ENCODE measurements at regions not wholly inside any gene's neighbourhood (a gene's known extent, or its start where the extent isn't known, plus 50 kb on each side); places are given as distances from the start of the nearest gene placed in this dataset.

DNA sequence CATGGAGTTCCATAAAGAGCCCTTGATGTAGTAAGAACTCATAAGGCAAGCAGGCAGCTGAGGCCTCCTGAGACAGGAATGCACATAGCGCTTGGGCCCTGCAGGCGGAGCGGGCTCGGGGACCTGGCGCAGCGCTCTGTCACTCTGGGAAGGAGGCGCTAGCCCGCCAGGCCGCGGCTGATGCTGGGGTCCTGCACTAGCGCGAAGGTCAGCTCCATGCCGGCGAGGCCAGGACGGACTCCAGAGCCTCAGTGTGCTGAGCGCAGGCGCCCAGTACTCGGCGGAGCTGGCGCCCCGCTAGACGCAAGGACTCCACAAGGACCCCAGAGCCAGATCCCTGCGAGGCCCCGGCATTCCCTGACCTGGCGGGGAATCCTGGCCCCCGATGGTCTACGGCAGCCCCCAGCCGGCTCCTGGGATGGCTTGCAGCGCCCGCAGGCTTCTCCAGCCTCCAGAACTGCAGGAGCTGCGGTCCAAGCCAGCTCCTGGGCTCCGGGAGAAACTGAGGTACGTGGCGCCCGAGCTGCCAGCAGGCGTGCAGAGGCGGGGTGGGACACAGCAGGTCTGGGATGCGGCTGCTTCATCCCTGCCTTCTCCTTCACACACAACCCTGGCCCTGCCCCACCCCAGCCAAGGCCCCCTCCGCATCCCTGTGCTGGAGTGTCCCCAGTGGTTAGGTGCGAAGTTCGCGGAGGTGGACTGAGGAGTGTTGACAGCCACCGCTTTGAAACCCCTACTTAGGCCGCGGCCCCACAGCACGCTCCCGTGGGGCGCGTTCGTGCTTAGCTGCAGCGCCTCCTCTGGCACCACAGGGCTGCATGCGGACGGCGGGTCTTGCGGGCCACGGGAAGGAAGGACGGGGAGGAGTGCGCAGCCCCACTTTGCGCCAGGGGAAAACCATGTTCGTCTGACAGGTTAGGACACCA is 761.5 kb upstream of the POM121L12 start:
- TF ChIP-seq, protein P1, sequence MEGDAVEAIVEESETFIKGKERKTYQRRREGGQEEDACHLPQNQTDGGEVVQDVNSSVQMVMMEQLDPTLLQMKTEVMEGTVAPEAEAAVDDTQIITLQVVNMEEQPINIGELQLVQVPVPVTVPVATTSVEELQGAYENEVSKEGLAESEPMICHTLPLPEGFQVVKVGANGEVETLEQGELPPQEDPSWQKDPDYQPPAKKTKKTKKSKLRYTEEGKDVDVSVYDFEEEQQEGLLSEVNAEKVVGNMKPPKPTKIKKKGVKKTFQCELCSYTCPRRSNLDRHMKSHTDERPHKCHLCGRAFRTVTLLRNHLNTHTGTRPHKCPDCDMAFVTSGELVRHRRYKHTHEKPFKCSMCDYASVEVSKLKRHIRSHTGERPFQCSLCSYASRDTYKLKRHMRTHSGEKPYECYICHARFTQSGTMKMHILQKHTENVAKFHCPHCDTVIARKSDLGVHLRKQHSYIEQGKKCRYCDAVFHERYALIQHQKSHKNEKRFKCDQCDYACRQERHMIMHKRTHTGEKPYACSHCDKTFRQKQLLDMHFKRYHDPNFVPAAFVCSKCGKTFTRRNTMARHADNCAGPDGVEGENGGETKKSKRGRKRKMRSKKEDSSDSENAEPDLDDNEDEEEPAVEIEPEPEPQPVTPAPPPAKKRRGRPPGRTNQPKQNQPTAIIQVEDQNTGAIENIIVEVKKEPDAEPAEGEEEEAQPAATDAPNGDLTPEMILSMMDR (IDR thresholded peaks at IDR 0.05; ENCODE audit: low read length), result no peak; the same call in 1 of the 2 replicates
- no peak for TF ChIP-seq EZH2 (IDR thresholded peaks at IDR 0.05; ENCODE audit: borderline replicate concordance, low read length)

All from OCI-LY1 (cell line).